ENCODE measurements at regions not wholly inside any gene's neighbourhood (a gene's known extent, or its start where the extent isn't known, plus 50 kb on each side); places are given as distances from the start of the nearest gene placed in this dataset.

GRCh38 chr6:92469186-92469828, 950.1 kb downstream of the EPHA7 start:
- no peak for TF ChIP-seq POLR2A (IDR thresholded peaks at IDR 0.05)
- TF ChIP-seq, protein P1, sequence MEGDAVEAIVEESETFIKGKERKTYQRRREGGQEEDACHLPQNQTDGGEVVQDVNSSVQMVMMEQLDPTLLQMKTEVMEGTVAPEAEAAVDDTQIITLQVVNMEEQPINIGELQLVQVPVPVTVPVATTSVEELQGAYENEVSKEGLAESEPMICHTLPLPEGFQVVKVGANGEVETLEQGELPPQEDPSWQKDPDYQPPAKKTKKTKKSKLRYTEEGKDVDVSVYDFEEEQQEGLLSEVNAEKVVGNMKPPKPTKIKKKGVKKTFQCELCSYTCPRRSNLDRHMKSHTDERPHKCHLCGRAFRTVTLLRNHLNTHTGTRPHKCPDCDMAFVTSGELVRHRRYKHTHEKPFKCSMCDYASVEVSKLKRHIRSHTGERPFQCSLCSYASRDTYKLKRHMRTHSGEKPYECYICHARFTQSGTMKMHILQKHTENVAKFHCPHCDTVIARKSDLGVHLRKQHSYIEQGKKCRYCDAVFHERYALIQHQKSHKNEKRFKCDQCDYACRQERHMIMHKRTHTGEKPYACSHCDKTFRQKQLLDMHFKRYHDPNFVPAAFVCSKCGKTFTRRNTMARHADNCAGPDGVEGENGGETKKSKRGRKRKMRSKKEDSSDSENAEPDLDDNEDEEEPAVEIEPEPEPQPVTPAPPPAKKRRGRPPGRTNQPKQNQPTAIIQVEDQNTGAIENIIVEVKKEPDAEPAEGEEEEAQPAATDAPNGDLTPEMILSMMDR (IDR thresholded peaks at IDR 0.05), result no peak

Data from thyroid gland (tissue), 4 donors.